ENCODE measurements at regions not wholly inside any gene's neighbourhood (a gene's known extent, or its start where the extent isn't known, plus 50 kb on each side); places are given as distances from the start of the nearest gene placed in this dataset.
"Not testable (repeated sequence)": the region's sequence is repeated elsewhere in the genome, so short reads cannot be mapped to it uniquely, and the experiment has no call there.

GRCh38 chr1:232340446-232340845, 289.5 kb downstream of the SIPA1L2 start:
- no peak for DNase-seq (ENCODE audit: low spot score)
- TF ChIP-seq CTCF (IDR thresholded peaks at IDR 0.05; ENCODE audit: extremely low read depth, missing control alignments), result no peak

GRCh38 chr1:232339073-232339472, 290.9 kb downstream of the SIPA1L2 start:
- no peak for TF ChIP-seq CTCF (IDR thresholded peaks at IDR 0.05; ENCODE audit: extremely low read depth, missing control alignments)

GRCh38 chr1:232335741-232336293, 294.1 kb downstream of the SIPA1L2 start:
- no peak for TF ChIP-seq CTCF (IDR thresholded peaks at IDR 0.05; ENCODE audit: extremely low read depth, missing control alignments)
- DNase-seq (ENCODE audit: low spot score), result no peak

More at GRCh38 chr1:232339073-232339472, 290.9 kb downstream of the SIPA1L2 start:
- no peak for DNase-seq (ENCODE audit: low spot score)

GRCh38 chr1:232335261-232335660, 294.7 kb downstream of the SIPA1L2 start:
- no peak for DNase-seq (ENCODE audit: low spot score)
- TF ChIP-seq CTCF (IDR thresholded peaks at IDR 0.05; ENCODE audit: extremely low read depth, missing control alignments), result no peak

- TF ChIP-seq CTCF (IDR thresholded peaks at IDR 0.05; ENCODE audit: extremely low read depth, missing control alignments), result no peak
- DNase-seq (ENCODE audit: low spot score), result no peak
These were observed 295.1 kb downstream of the SIPA1L2 start for GRCh38 chr1:232334811-232335210.

- no peak for DNase-seq (ENCODE audit: low spot score)
- no peak for TF ChIP-seq CTCF (IDR thresholded peaks at IDR 0.05; ENCODE audit: extremely low read depth, missing control alignments)
These were observed 295.7 kb downstream of the SIPA1L2 start for GRCh38 chr1:232334246-232334645.

- no peak for TF ChIP-seq CTCF (IDR thresholded peaks at IDR 0.05; ENCODE audit: extremely low read depth, missing control alignments)
- DNase-seq (ENCODE audit: low spot score), result no peak
These were observed 296.5 kb downstream of the SIPA1L2 start for GRCh38 chr1:232333419-232333767.

GRCh38 chr1:232332710-232333418, 297.1 kb downstream of the SIPA1L2 start:
- not testable (repeated sequence) for DNase-seq (ENCODE audit: low spot score)

Measured in GM20000 (cell line).